MM.1S (cell line): ENCODE measurements at regions not wholly inside any gene's neighbourhood (a gene's known extent, or its start where the extent isn't known, plus 50 kb on each side); places are given as distances from the start of the nearest gene placed in this dataset.

Source experiments
- DNase-seq: peaks from one replicate; pipeline ENCODE4 v3.0.0-alpha.2; 2015
- H2AFZ ChIP-seq: fragments of 300-600 bp; sonication (generic); 2 replicates; pipeline ENCODE4 v1.6.0; 2016; ENCODE audit warnings: antibody characterized with exemption, low read length
- H3F3A ChIP-seq: fragments of 300-600 bp; sonication (generic); 2 replicates; pipeline ENCODE4 v1.6.1; 2016; ENCODE audit warnings: mild to moderate bottlenecking, antibody characterized with exemption, low read length, moderate library complexity, mixed read lengths; ENCODE audit not compliant: insufficient read depth
- H3K27ac ChIP-seq: fragments of 300-600 bp; sonication (generic); 2 replicates; pipeline ENCODE4 v1.5.1; 2016; ENCODE audit warnings: mild to moderate bottlenecking, low read length
- H3K27me3 ChIP-seq: fragments of 300-600 bp; sonication (generic); replicated peaks from 2 replicates; pipeline ENCODE4 v1.6.0; 2016; ENCODE audit warnings: low read length; ENCODE audit not compliant: insufficient read depth
- H3K36me3 ChIP-seq: fragments of 300-600 bp; sonication (generic); replicated peaks from 2 replicates; pipeline ENCODE4 v1.6.1; 2016; ENCODE audit warnings: mild to moderate bottlenecking, low read length, mixed read lengths; ENCODE audit not compliant: insufficient read depth
- H3K4me1 ChIP-seq: fragments of 300-600 bp; sonication (generic); 2 replicates; pipeline ENCODE4 v1.6.1; 2016; ENCODE audit warnings: low read length, mixed read lengths
- H3K4me2 ChIP-seq: fragments of 300-600 bp; sonication (generic); 2 replicates; pipeline ENCODE4 v1.6.0; 2016; ENCODE audit warnings: low read depth, low read length
- H3K4me3 ChIP-seq: fragments of 300-600 bp; sonication (generic); 2 replicates; pipeline ENCODE4 v1.5.1; 2016; ENCODE audit warnings: low read length, mixed read lengths
- H3K79me2 ChIP-seq: fragments of 300-600 bp; sonication (generic); 2 replicates; pipeline ENCODE4 v1.6.1; 2016; ENCODE audit warnings: mixed run types, low read length, mixed read lengths
- H3K9ac ChIP-seq: fragments of 300-600 bp; sonication (generic); 2 replicates; pipeline ENCODE4 v1.6.1; 2016; ENCODE audit warnings: low read length, mixed read lengths
- H3K9me2 ChIP-seq: fragments of 300-600 bp; sonication (generic); replicated peaks from 2 replicates; pipeline ENCODE4 v1.6.1; 2016; ENCODE audit warnings: mild to moderate bottlenecking, low read length, mixed read lengths; ENCODE audit not compliant: insufficient read depth
- H3K9me3 ChIP-seq: fragments of 300-600 bp; sonication (generic); replicated peaks from 2 replicates; pipeline ENCODE4 v1.6.1; 2016; ENCODE audit warnings: mild to moderate bottlenecking, low read length, mixed read lengths; ENCODE audit not compliant: insufficient read depth
- H4K20me1 ChIP-seq: fragments of 300-600 bp; sonication (generic); 2 replicates; pipeline ENCODE4 v1.6.1; 2016; ENCODE audit warnings: mild to moderate bottlenecking, low read length, moderate library complexity, mixed read lengths; ENCODE audit not compliant: insufficient read depth
- EZH2 ChIP-seq: fragments of 300-600 bp; sonication (generic); optimal IDR thresholded peaks from 2 replicates; pipeline ENCODE3; 2017; ENCODE audit warnings: low read depth, mild to moderate bottlenecking, antibody characterized with exemption, low read length, mixed read lengths
- EZH2phosphoT487 ChIP-seq: fragments of 300-600 bp; sonication (generic); IDR thresholded peaks from 2 replicates; pipeline ENCODE4 v1.6.1; 2018; ENCODE audit warnings: antibody characterized with exemption, low read length
- TF ChIP-seq, protein P1 (sequence below): fragments of 300-600 bp; sonication (generic); IDR thresholded peaks from 2 replicates; pipeline ENCODE4 v1.5.1; 2016; ENCODE audit warnings: antibody characterized with exemption, low read length, mixed read lengths

- H3K27me3 ChIP-seq, result no peaks in the 10 kb centered on the region
- no peak overlapping the region for H3K4me2 ChIP-seq
Observed at GRCh38 chr4:129532573-129532972, 436.6 kb downstream of the C4orf33 start.

GRCh38 chr4:129543299-129543698 lies 447.3 kb downstream of the C4orf33 start:
- H3K27me3 ChIP-seq, result no peaks in the 10 kb centered on the region
- H3K9me2 ChIP-seq, result no peaks in the 10 kb centered on the region
- no peak overlapping the region for H3K27ac ChIP-seq
- no peaks in the 10 kb centered on the region for H3K36me3 ChIP-seq
- H3K4me3 ChIP-seq, result no peak overlapping the region
- no peaks in the 10 kb centered on the region for H4K20me1 ChIP-seq
- H2AFZ ChIP-seq, result no peak overlapping the region
- DNase-seq, result no peak
- H3K9ac ChIP-seq, result no peak overlapping the region
- no peaks in the 10 kb centered on the region for H3F3A ChIP-seq
- TF ChIP-seq, protein P1, sequence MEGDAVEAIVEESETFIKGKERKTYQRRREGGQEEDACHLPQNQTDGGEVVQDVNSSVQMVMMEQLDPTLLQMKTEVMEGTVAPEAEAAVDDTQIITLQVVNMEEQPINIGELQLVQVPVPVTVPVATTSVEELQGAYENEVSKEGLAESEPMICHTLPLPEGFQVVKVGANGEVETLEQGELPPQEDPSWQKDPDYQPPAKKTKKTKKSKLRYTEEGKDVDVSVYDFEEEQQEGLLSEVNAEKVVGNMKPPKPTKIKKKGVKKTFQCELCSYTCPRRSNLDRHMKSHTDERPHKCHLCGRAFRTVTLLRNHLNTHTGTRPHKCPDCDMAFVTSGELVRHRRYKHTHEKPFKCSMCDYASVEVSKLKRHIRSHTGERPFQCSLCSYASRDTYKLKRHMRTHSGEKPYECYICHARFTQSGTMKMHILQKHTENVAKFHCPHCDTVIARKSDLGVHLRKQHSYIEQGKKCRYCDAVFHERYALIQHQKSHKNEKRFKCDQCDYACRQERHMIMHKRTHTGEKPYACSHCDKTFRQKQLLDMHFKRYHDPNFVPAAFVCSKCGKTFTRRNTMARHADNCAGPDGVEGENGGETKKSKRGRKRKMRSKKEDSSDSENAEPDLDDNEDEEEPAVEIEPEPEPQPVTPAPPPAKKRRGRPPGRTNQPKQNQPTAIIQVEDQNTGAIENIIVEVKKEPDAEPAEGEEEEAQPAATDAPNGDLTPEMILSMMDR, result no peak
- TF ChIP-seq EZH2 (no peak), EZH2phosphoT487 (no peak)
- no peaks in the 10 kb centered on the region for H3K4me1 ChIP-seq
- H3K9me3 ChIP-seq, result no peaks in the 10 kb centered on the region
- H3K4me2 ChIP-seq, result no peak overlapping the region
- no peaks in the 10 kb centered on the region for H3K79me2 ChIP-seq

More at GRCh38 chr4:129532573-129532972, 436.6 kb downstream of the C4orf33 start:
- TF ChIP-seq, protein P1, result no peak
- no peak for TF ChIP-seq EZH2
- no peak for TF ChIP-seq EZH2phosphoT487
- Histone ChIP-seq H3K4me3 (no peak overlapping the region), H3F3A (no peaks in the 10 kb centered on the region), H3K9ac (no peak overlapping the region), H3K9me2 (no peaks in the 10 kb centered on the region), H3K27ac (no peak overlapping the region), H3K9me3 (no peaks in the 10 kb centered on the region), H3K4me1 (peaks cover 7% of the 10 kb centered on the region; the same call in 1 of the 2 replicates), H2AFZ (0 out of 2 replicates have a peak overlapping the region, but pooled peaks have one; percentile 10), H3K79me2 (no peaks in the 10 kb centered on the region), H3K36me3 (no peaks in the 10 kb centered on the region), H4K20me1 (no peaks in the 10 kb centered on the region)
- peak; percentile 48 for DNase-seq

DNA sequence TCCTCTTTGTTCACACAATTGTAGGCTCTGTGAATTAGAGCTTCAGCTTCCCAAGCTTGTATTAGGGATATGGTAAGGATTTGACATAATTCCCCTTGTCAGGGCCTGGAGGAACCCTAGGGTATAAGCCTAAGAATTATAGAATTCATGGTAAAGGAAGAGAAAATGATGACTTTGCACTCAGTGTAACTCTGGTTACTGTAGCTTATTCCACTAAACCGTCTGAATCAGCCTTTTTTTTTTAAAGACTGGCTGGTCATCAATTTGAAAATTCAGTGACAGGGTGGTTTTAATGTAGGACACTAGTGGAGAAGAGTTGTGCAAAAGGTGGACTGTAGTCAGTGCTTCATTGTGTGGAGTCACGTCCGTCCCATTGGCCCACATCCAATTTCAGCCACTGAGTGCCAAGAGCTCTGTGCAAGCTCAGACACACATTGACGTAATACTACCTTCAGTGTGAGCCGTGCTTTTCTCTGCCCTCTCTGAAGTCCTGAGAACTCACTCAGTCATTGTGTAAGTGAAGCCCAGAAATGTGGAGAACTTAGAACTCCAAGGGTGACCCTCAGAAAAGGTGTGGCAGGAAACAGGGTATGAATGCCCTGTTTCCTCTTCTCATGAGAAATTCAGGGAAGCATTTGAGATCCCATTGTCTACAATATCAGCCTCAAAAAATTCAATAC lies 449.8 kb downstream of the C4orf33 start:
- DNase-seq, result no peak
- no peak for TF ChIP-seq EZH2
- TF ChIP-seq, protein P1, result no peak
- TF ChIP-seq EZH2phosphoT487, result no peak
- no peaks in the 10 kb centered on the region for H3K9me2 ChIP-seq
- H3K9me3 ChIP-seq, result no peaks in the 10 kb centered on the region
- no peaks in the 10 kb centered on the region for H3K79me2 ChIP-seq
- no peaks in the 10 kb centered on the region for H3K36me3 ChIP-seq
- H3K4me2 ChIP-seq, result no peak overlapping the region
- no peak overlapping the region for H3K4me3 ChIP-seq
- no peaks in the 10 kb centered on the region for H3K4me1 ChIP-seq
- no peaks in the 10 kb centered on the region for H3K27me3 ChIP-seq
- H3K27ac ChIP-seq, result no peak overlapping the region
- H3K9ac ChIP-seq, result no peak overlapping the region
- no peaks in the 10 kb centered on the region for H4K20me1 ChIP-seq
- no peak overlapping the region for H2AFZ ChIP-seq
- no peaks in the 10 kb centered on the region for H3F3A ChIP-seq
